Limb (tissue), 2 donors: ENCODE measurements at regions not wholly inside any gene's neighbourhood (a gene's known extent, or its start where the extent isn't known, plus 50 kb on each side); places are given as distances from the start of the nearest gene placed in this dataset.
"Not testable (repeated sequence)": the region's sequence is repeated elsewhere in the genome, so short reads cannot be mapped to it uniquely, and the experiment has no call there.

Source experiments
- DNase-seq, 2 donors: peaks; one replicate each; pipeline ENCODE4 v3.0.0-alpha.2; 2016; ENCODE audit errors: extremely low spot score in 2 of 2

- no peak for DNase-seq
Observed at GRCh38 chr1:67528141-67528540, 97.9 kb upstream of the SERBP1 start.

GRCh38 chr1:67530071-67530470, 99.9 kb upstream of the SERBP1 start:
- no peak for DNase-seq

GRCh38 chr1:67532452-67533216, 102.4 kb upstream of the SERBP1 start:
- DNase-seq: peak; percentile 47 to 77

GRCh38 chr1:67534627-67535065, 104.4 kb upstream of the SERBP1 start:
- no peak for DNase-seq

GRCh38 chr1:67535474-67535873, 105.3 kb upstream of the SERBP1 start:
- DNase-seq: peak; percentile 67 to 76

GRCh38 chr1:67536957-67537666, 106.9 kb upstream of the SERBP1 start:
- DNase-seq: no peak

GRCh38 chr1:67537667-67538018, 107.4 kb upstream of the SERBP1 start:
- DNase-seq: no peak

GRCh38 chr1:67540025-67540732, 110.0 kb upstream of the SERBP1 start:
- DNase-seq: no peak

GRCh38 chr1:67540733-67541125, 110.5 kb upstream of the SERBP1 start:
- no peak for DNase-seq

GRCh38 chr1:67542747-67543146, 112.5 kb upstream of the SERBP1 start:
- DNase-seq: no peak

GRCh38 chr1:67544921-67545320, 114.7 kb upstream of the SERBP1 start:
- DNase-seq: no peak

GRCh38 chr1:67545364-67545763, 115.2 kb upstream of the SERBP1 start:
- DNase-seq: no peak

GRCh38 chr1:67551375-67551774, 121.2 kb upstream of the SERBP1 start:
- DNase-seq: no peak

- DNase-seq: no peak
Observed at GRCh38 chr1:67552336-67552759, 122.1 kb upstream of the SERBP1 start.

- not testable (repeated sequence) for DNase-seq
Observed at GRCh38 chr1:67554204-67554603, 124.0 kb upstream of the SERBP1 start.

- DNase-seq: no peak
Observed at GRCh38 chr1:67555461-67556296, 125.5 kb upstream of the SERBP1 start.

GRCh38 chr1:67556297-67556900, 126.2 kb upstream of the SERBP1 start:
- DNase-seq: no peak

- no peak for DNase-seq
Observed at GRCh38 chr1:67557696-67558448, 127.1 kb upstream of the GADD45A start.

GRCh38 chr1:67558449-67559193, 126.4 kb upstream of the GADD45A start:
- DNase-seq: no peak
